H9 (cell line): ENCODE measurements at regions not wholly inside any gene's neighbourhood (a gene's known extent, or its start where the extent isn't known, plus 50 kb on each side); places are given as distances from the start of the nearest gene placed in this dataset.

Source experiments
- DNase-seq: peaks from one replicate; pipeline ENCODE4 v3.0.0-alpha.2; 2017
- H2AFZ ChIP-seq: one replicate; pipeline ENCODE4 v1.6.1; 2013; ENCODE audit warnings: mild to moderate bottlenecking, low read length, control low read depth, moderate library complexity
- H2AK5ac ChIP-seq: 2 replicates; pipeline ENCODE4 v1.6.1; 2013; ENCODE audit warnings: low read length, control low read depth, mixed read lengths; ENCODE audit not compliant: insufficient read length
- H2BK120ac ChIP-seq: one replicate; pipeline ENCODE4 v1.6.1; 2013; ENCODE audit warnings: low read depth, mild to moderate bottlenecking, low read length, control low read depth, inconsistent platforms; ENCODE audit not compliant: poor library complexity, severe bottlenecking
- H2BK12ac ChIP-seq: 2 replicates; pipeline ENCODE4 v1.6.1; 2013; ENCODE audit warnings: low read length, control low read depth, mixed read lengths, low read depth; ENCODE audit not compliant: insufficient read length
- H2BK15ac ChIP-seq: 2 replicates; pipeline ENCODE4 v1.6.1; 2013; ENCODE audit warnings: low read depth, low read length, control low read depth
- H2BK20ac ChIP-seq: one replicate; pipeline ENCODE4 v1.6.1; 2013; ENCODE audit warnings: low read depth, mild to moderate bottlenecking, low read length, control low read depth, inconsistent platforms; ENCODE audit not compliant: poor library complexity, severe bottlenecking
- H2BK5ac ChIP-seq: 2 replicates; pipeline ENCODE4 v1.6.1; 2013; ENCODE audit warnings: low read length, control low read depth, mixed read lengths; ENCODE audit not compliant: insufficient read length
- H3K14ac ChIP-seq: 2 replicates; pipeline ENCODE4 v1.6.1; 2013; ENCODE audit warnings: low read length, control low read depth; ENCODE audit not compliant: insufficient read depth
- H3K18ac ChIP-seq: 2 replicates; pipeline ENCODE4 v1.6.1; 2013; ENCODE audit warnings: low read depth, mild to moderate bottlenecking, mixed read lengths, low read length, control low read depth; ENCODE audit not compliant: insufficient read length
- H3K23ac ChIP-seq: 2 replicates; pipeline ENCODE4 v1.6.1; 2013; ENCODE audit warnings: low read length, control low read depth, mixed read lengths, low read depth; ENCODE audit not compliant: insufficient read length
- H3K23me2 ChIP-seq: 2 replicates; pipeline ENCODE4 v1.6.1; 2013; ENCODE audit warnings: low read depth, mild to moderate bottlenecking, mixed read lengths, low read length, control low read depth; ENCODE audit not compliant: insufficient read length, poor library complexity, severe bottlenecking
- H3K27ac ChIP-seq: 2 replicates; pipeline ENCODE4 v1.5.1; 2013; ENCODE audit warnings: low read length, control low read depth, mixed read lengths, low read depth; ENCODE audit not compliant: insufficient read length
- H3K27me3 ChIP-seq: 2 replicates; pipeline ENCODE4 v1.6.1; 2013; ENCODE audit warnings: low read length, control low read depth, inconsistent platforms; ENCODE audit not compliant: insufficient read depth
- H3K4ac ChIP-seq: 2 replicates; pipeline ENCODE4 v1.6.1; 2013; ENCODE audit warnings: low read depth, mild to moderate bottlenecking, control low read depth, inconsistent platforms, low read length, moderate library complexity
- H3K4me1 ChIP-seq: 2 replicates; pipeline ENCODE4 v1.6.1; 2013; ENCODE audit warnings: low read length, control low read depth, inconsistent platforms; ENCODE audit not compliant: insufficient read depth
- H3K4me2 ChIP-seq: 2 replicates; pipeline ENCODE4 v1.6.1; 2013; ENCODE audit warnings: low read length, control low read depth, mixed read lengths; ENCODE audit not compliant: insufficient read length, insufficient read depth
- H3K56ac ChIP-seq: 2 replicates; pipeline ENCODE4 v1.6.1; 2013; ENCODE audit warnings: low read depth, mild to moderate bottlenecking, mixed read lengths, low read length, control low read depth; ENCODE audit not compliant: insufficient read length
- H3K79me1 ChIP-seq: 2 replicates; pipeline ENCODE4 v1.6.1; 2013; ENCODE audit warnings: low read depth, mild to moderate bottlenecking, moderate library complexity, low read length, control low read depth, inconsistent platforms; ENCODE audit not compliant: insufficient read depth, poor library complexity, severe bottlenecking
- H3K79me2 ChIP-seq: 2 replicates; pipeline ENCODE4 v1.6.1; 2013; ENCODE audit warnings: low read length, control low read depth, inconsistent platforms; ENCODE audit not compliant: insufficient read depth
- H3K9ac ChIP-seq: 2 replicates; pipeline ENCODE4 v1.6.1; 2013; ENCODE audit warnings: low read length, control low read depth, mixed read lengths; ENCODE audit not compliant: insufficient read length; ENCODE audit errors: extremely low read depth
- H3K9me3 ChIP-seq: one replicate; pipeline ENCODE4 v1.6.1; 2013; ENCODE audit warnings: low read depth, low read length, inconsistent platforms; ENCODE audit not compliant: control insufficient read depth
- H3T11ph ChIP-seq: one replicate; pipeline ENCODE4 v1.6.1; 2013; ENCODE audit warnings: mild to moderate bottlenecking, low read length, control low read depth, inconsistent platforms
- H4K20me1 ChIP-seq: one replicate; pipeline ENCODE4 v1.6.1; 2013; ENCODE audit not compliant: control insufficient read depth, insufficient read length, insufficient read depth
- H4K5ac ChIP-seq: 2 replicates; pipeline ENCODE4 v1.6.1; 2013; ENCODE audit warnings: low read depth, mild to moderate bottlenecking, mixed read lengths, low read length, control low read depth; ENCODE audit not compliant: insufficient read length
- H4K8ac ChIP-seq: replicated peaks from 2 replicates; pipeline ENCODE4 v1.6.1; 2013; ENCODE audit warnings: low read length, control low read depth, mixed read lengths, low read depth; ENCODE audit not compliant: insufficient read length
- H4K91ac ChIP-seq: 2 replicates; pipeline ENCODE4 v1.6.1; 2013; ENCODE audit warnings: low read depth, mild to moderate bottlenecking, moderate library complexity, mixed read lengths, low read length, control low read depth; ENCODE audit not compliant: insufficient read length
- H3K27ac Mint-ChIP-seq, 3 experiments: 2 replicates in 2 of 3; 3 replicates in 1 of 3; pipeline ENCODE4 v1.8.0; 2020 to 2021; ENCODE audit warnings: mixed read lengths in 3 of 3, mild to moderate bottlenecking in 1 of 3, moderate library complexity in 1 of 3
- H3K27me3 Mint-ChIP-seq: 2 replicates; pipeline ENCODE4 v1.8.0; 2021; ENCODE audit warnings: low read depth, mild to moderate bottlenecking, moderate library complexity, mixed read lengths
- H3K36me3 Mint-ChIP-seq, 3 experiments: 2 replicates in 2 of 3; 3 replicates in 1 of 3; pipeline ENCODE4 v1.8.0; 2020 to 2021; ENCODE audit warnings: low read depth in 3 of 3, mixed read lengths in 3 of 3; ENCODE audit not compliant: insufficient read depth in 1 of 3
- H3K4me1 Mint-ChIP-seq, 2 experiments: 2 replicates each; pipeline ENCODE4 v1.8.0; 2020; ENCODE audit warnings: mixed read lengths in 2 of 2
- H3K4me3 Mint-ChIP-seq, 2 experiments: 2 replicates in 1 of 2; 3 replicates in 1 of 2; pipeline ENCODE4 v1.8.0; 2020 to 2021; ENCODE audit warnings: mild to moderate bottlenecking in 2 of 2, mixed read lengths in 2 of 2, moderate library complexity in 1 of 2
- H3K9me3 Mint-ChIP-seq, 2 experiments: 2 replicates in 1 of 2; 3 replicates in 1 of 2; pipeline ENCODE4 v1.8.0; 2020; ENCODE audit warnings: mild to moderate bottlenecking in 2 of 2, mixed read lengths in 2 of 2, moderate library complexity in 1 of 2
- CTCF ChIP-seq: fragments of 200-600 bp; sonication (generic); conservative IDR thresholded peaks from 3 replicates; pipeline ENCODE4 v1.8.0; 2021; ENCODE audit warnings: antibody characterized with exemption, mild to moderate bottlenecking
- WGBS: extraction: QIAGEN DNeasy Blood & Tissue Kit; methylation state at CpG from one replicate; pipeline ENCODE4 v1.1.7; 2013; ENCODE audit warnings: missing lambda C conversion rate, low lambda C conversion rate, mixed read lengths; ENCODE audit not compliant: insufficient read length; ENCODE audit errors: extremely low coverage; 5-methylcytosine and 5-hydroxymethylcytosine counted together

- Mint-ChIP-seq H3K27ac (no peak overlapping the region), H3K9me3 (no peaks in the 10 kb centered on the region), H3K27me3 (peaks cover 2% of the 10 kb centered on the region), H3K36me3 (no peaks in the 10 kb centered on the region), H3K4me1 (peaks cover 3 to 5% of the 10 kb centered on the region in 2 experiments; a peak in 1 of 4 replicates), H3K4me3 (no peak overlapping the region)
- Histone ChIP-seq H2AK5ac (no peak overlapping the region), H3K23me2 (no peaks in the 10 kb centered on the region), H3K27me3 (no peaks in the 10 kb centered on the region), H3K4ac (no peak overlapping the region), H3T11ph (no peak overlapping the region), H2BK12ac (no peak overlapping the region), H4K20me1 (no peaks in the 10 kb centered on the region), H2BK120ac (no peak overlapping the region), H3K18ac (no peak overlapping the region), H4K91ac (no peak overlapping the region), H3K23ac (no peak overlapping the region), H4K8ac (no peak overlapping the region), H3K79me1 (no peaks in the 10 kb centered on the region), H2BK5ac (no peak overlapping the region), H3K9me3 (no peaks in the 10 kb centered on the region), H3K9ac (no peak overlapping the region), H4K5ac (no peak overlapping the region), H3K56ac (no peak overlapping the region), H3K27ac (no peak overlapping the region), H2BK20ac (no peak overlapping the region), H2BK15ac (no peak overlapping the region), H3K14ac (no peak overlapping the region), H2AFZ (no peak overlapping the region), H3K4me2 (no peak overlapping the region), H3K79me2 (no peaks in the 10 kb centered on the region), H3K4me1 (no peaks in the 10 kb centered on the region)
- no peak for DNase-seq
- TF ChIP-seq CTCF, result no peak
- WGBS, result no CpG with 5 or more reads among the region's 4 CpGs
Observed at GRCh38 chr11:32302826-32303225, 132.5 kb downstream of the WT1 start.
